GM12878 (cell line): ENCODE measurements at regions not wholly inside any gene's neighbourhood (a gene's known extent, or its start where the extent isn't known, plus 50 kb on each side); places are given as distances from the start of the nearest gene placed in this dataset.

Experiments
- ATAC-seq: fragments of 200-7000 bp; cut with Tn5 transposase; 3 replicates; pipeline ENCODE4 v1.9.1; 2020; ENCODE audit warnings: mild to moderate bottlenecking, moderate library complexity
- BruUV-seq: library from RNA; stranded (reverse); fragments of 400-500 nt; replicated peaks from 2 replicates; lab custom pipeline; 2021; lab: Mats Ljungman, UMichigan
- CTCF ChIA-PET: fragments of 300-600 bp; sonication (Branson Sonifier 250); formaldehyde crosslinking; extraction: SDS; loops from one replicate; lab custom pipeline; 2021; ENCODE audit warnings: inconsistent platforms; lab: Yijun Ruan, JAX
- POLR2A ChIA-PET: fragments of 350-600 bp; formaldehyde crosslinking; extraction: SDS; loops from one replicate; lab custom pipeline; 2021; ENCODE audit warnings: inconsistent platforms; lab: Charles Lee
- RAD21 ChIA-PET: fragments of 300-600 bp; sonication (Branson Sonifier 250); formaldehyde crosslinking; loops from one replicate; lab custom pipeline; 2023; ENCODE audit warnings: antibody characterized with exemption; ENCODE audit not compliant: unreplicated experiment; lab: Charles Lee
- SMC1A ChIA-PET: fragments of 300-600 bp; sonication (Branson Sonifier 250); formaldehyde crosslinking; loops from one replicate; lab custom pipeline; 2023; ENCODE audit not compliant: unreplicated experiment, uncharacterized antibody; lab: Charles Lee
- DNase-seq: peaks from one replicate; pipeline ENCODE4 v3.0.0-alpha.2; 2011; ENCODE audit warnings: low read depth, low spot score
- FAIRE-seq: peaks from 3 replicates; lab custom pipeline; 2011; peaks lifted over from hg19 to GRCh38; lab: Jason Lieb, UNC
- H2AFZ ChIP-seq: 2 replicates; pipeline ENCODE4 v1.6.0; 2011; ENCODE audit warnings: low read depth, low read length, control low read depth; ENCODE audit not compliant: control insufficient read depth
- H3K27ac ChIP-seq: 2 replicates; pipeline ENCODE4 v1.5.1; 2011; ENCODE audit warnings: control low read depth; ENCODE audit not compliant: control insufficient read depth, insufficient read depth
- H3K27me3 ChIP-seq, 2 experiments: replicated peaks in 1 of 2; 2 replicates each; pipeline versions ENCODE4 v1.6.0 to v1.6.1; 2011; ENCODE audit warnings: low read length in 1 of 2; ENCODE audit not compliant: control insufficient read depth in 2 of 2, insufficient read depth in 2 of 2
- H3K36me3 ChIP-seq, 2 experiments: 2 replicates each; pipeline ENCODE4 v1.5.1; 2011; ENCODE audit warnings: low read length in 1 of 2; ENCODE audit not compliant: control insufficient read depth in 2 of 2, insufficient read depth in 2 of 2
- H3K4me1 ChIP-seq: 2 replicates; pipeline ENCODE4 v1.6.1; 2011; ENCODE audit warnings: mild to moderate bottlenecking, low read length, moderate library complexity, mixed read lengths; ENCODE audit not compliant: control insufficient read depth, insufficient read depth
- H3K4me2 ChIP-seq: 2 replicates; pipeline ENCODE4 v1.6.0; 2011; ENCODE audit warnings: control low read depth; ENCODE audit not compliant: control insufficient read depth, insufficient read depth
- H3K4me3 ChIP-seq: fragments of 200-600 bp; sonication (generic); 2 replicates; pipeline ENCODE4 v1.5.1; 2016
- H3K79me2 ChIP-seq: 2 replicates; pipeline ENCODE4 v1.6.0; 2011; ENCODE audit warnings: low read length; ENCODE audit not compliant: control insufficient read depth, insufficient read depth
- H3K9ac ChIP-seq: 2 replicates; pipeline ENCODE4 v1.8.0; 2011; ENCODE audit warnings: low read length, control low read depth, mixed read lengths; ENCODE audit not compliant: control insufficient read depth, insufficient read depth
- H3K9me3 ChIP-seq: replicated peaks from 3 replicates; pipeline ENCODE4 v1.5.1; 2011; ENCODE audit warnings: mild to moderate bottlenecking, low read length; ENCODE audit not compliant: control insufficient read depth, insufficient read depth
- H4K20me1 ChIP-seq: 2 replicates; pipeline ENCODE4 v1.6.0; 2011; ENCODE audit not compliant: control insufficient read depth, insufficient read depth
- BHLHE40 ChIP-seq, 2 experiments: fragments of 450-650 bp in 1 of 2; IDR thresholded peaks; 2 replicates each; pipeline ENCODE4 v1.6.1; 2011 to 2017; ENCODE audit warnings: low read depth in 2 of 2, borderline replicate concordance in 1 of 2, improper control_type of control experiment in 1 of 2, low read length in 1 of 2, mild to moderate bottlenecking in 1 of 2
- CBX5 ChIP-seq: sonication (generic); IDR thresholded peaks from 2 replicates; pipeline ENCODE4 v1.6.1; 2016; ENCODE audit warnings: low read depth, moderate library complexity, mild to moderate bottlenecking, inconsistent platforms
- CREB1 ChIP-seq: IDR thresholded peaks from 2 replicates; pipeline ENCODE4 v1.6.1; 2012; ENCODE audit warnings: low read depth, mild to moderate bottlenecking, inconsistent platforms
- DPF2 ChIP-seq: fragments of 450-650 bp; IDR thresholded peaks from 2 replicates; pipeline ENCODE4 v1.6.1; 2017; ENCODE audit warnings: mild to moderate bottlenecking
- EZH2 ChIP-seq: IDR thresholded peaks from 2 replicates; pipeline ENCODE4 v1.6.1; 2012; ENCODE audit warnings: low read depth, mild to moderate bottlenecking, control low read depth, inconsistent platforms, low read length, borderline replicate concordance; ENCODE audit not compliant: control insufficient read depth
- LARP7 ChIP-seq: fragments of 450-650 bp; IDR thresholded peaks from 2 replicates; pipeline ENCODE4 v1.6.1; 2017; ENCODE audit warnings: mild to moderate bottlenecking
- NFYA ChIP-seq: IDR thresholded peaks from 2 replicates; pipeline ENCODE4 v1.6.1; 2011; ENCODE audit warnings: low read depth, mild to moderate bottlenecking, low read length, improper control_type of control experiment, borderline replicate concordance
- POLR2AphosphoS5 ChIP-seq: IDR thresholded peaks from 2 replicates; pipeline ENCODE4 v1.6.1; 2011; ENCODE audit warnings: mild to moderate bottlenecking, low read length, inconsistent platforms
- POU2F2 ChIP-seq: IDR thresholded peaks from 3 replicates; pipeline ENCODE4 v1.6.1; 2011; ENCODE audit warnings: low read depth, mild to moderate bottlenecking, low read length, borderline replicate concordance
- RAD51 ChIP-seq: fragments of 450-650 bp; IDR thresholded peaks from 2 replicates; pipeline ENCODE4 v1.6.1; 2016; ENCODE audit warnings: moderate library complexity, mild to moderate bottlenecking, inconsistent platforms
- RBBP5 ChIP-seq: fragments of 200-600 bp; sonication (generic); conservative IDR thresholded peaks from 2 replicates; pipeline ENCODE4 v1.6.1; 2016
- SMAD5 ChIP-seq: IDR thresholded peaks from 2 replicates; pipeline ENCODE4 v1.6.1; 2016; ENCODE audit warnings: antibody characterized with exemption, low read depth
- SREBF2 ChIP-seq: IDR thresholded peaks from 2 replicates; pipeline ENCODE4 v1.6.1; 2012; ENCODE audit warnings: mild to moderate bottlenecking, low read length
- SRF ChIP-seq, 2 experiments: IDR thresholded peaks; 2 replicates each; pipeline ENCODE4 v1.6.1; 2011; ENCODE audit warnings: low read depth in 2 of 2, low read length in 2 of 2, mild to moderate bottlenecking in 1 of 2, moderate library complexity in 1 of 2
- STAT1 ChIP-seq: fragments of 450-650 bp; conservative IDR thresholded peaks from 2 replicates; pipeline ENCODE4 v1.6.1; 2014; ENCODE audit warnings: antibody characterized with exemption, mild to moderate bottlenecking
- WRNIP1 ChIP-seq: IDR thresholded peaks from 2 replicates; pipeline ENCODE4 v1.6.1; 2011; ENCODE audit warnings: low read depth, low read length, improper control_type of control experiment, borderline replicate concordance
- YY1 ChIP-seq: IDR thresholded peaks from 2 replicates; pipeline ENCODE4 v1.6.1; 2011; ENCODE audit warnings: low read depth, mild to moderate bottlenecking, low read length
- ZNF207 ChIP-seq: fragments of 450-650 bp; IDR thresholded peaks from 2 replicates; pipeline ENCODE4 v1.6.1; 2014; ENCODE audit warnings: antibody characterized with exemption, mild to moderate bottlenecking, borderline replicate concordance
- ZNF217 ChIP-seq: fragments of 450-650 bp; IDR thresholded peaks from 2 replicates; pipeline ENCODE4 v1.6.1; 2017; ENCODE audit warnings: antibody characterized with exemption, mild to moderate bottlenecking
- WGBS: methylation state at CpG from one replicate; pipeline ENCODE4 v1.1.6; 2016; ENCODE audit warnings: low lambda C conversion rate; ENCODE audit not compliant: insufficient replicate concordance, insufficient coverage; ENCODE audit errors: missing lambda C conversion rate; 5-methylcytosine and 5-hydroxymethylcytosine counted together
- in situ Hi-C: fragments of 300-500 bp; cut with MboI; formaldehyde crosslinking; loops from 9 replicates; pipeline ENCODE4 v1.14.3; 2018; ENCODE audit warnings: mixed read lengths
- intact Hi-C: fragments of 100-400 bp; cut with micrococcal nuclease; formaldehyde crosslinking; loops from one replicate; pipeline ENCODE4 v1.14.2; 2022; ENCODE audit not compliant: unreplicated experiment
- TF ChIP-seq, protein P1 (sequence below): IDR thresholded peaks from 2 replicates; pipeline ENCODE4 v1.6.1; 2011; ENCODE audit warnings: borderline replicate concordance, low read depth, mild to moderate bottlenecking, moderate library complexity, mixed read lengths, low read length; ENCODE audit not compliant: insufficient read depth; ENCODE audit errors: extremely low read length
- TF ChIP-seq, protein P2 (sequence below): fragments of 450-650 bp; IDR thresholded peaks from 2 replicates; pipeline ENCODE4 v1.6.1; 2014; ENCODE audit warnings: mild to moderate bottlenecking
- TF ChIP-seq, protein P3 (sequence below): fragments of 450-650 bp; IDR thresholded peaks from 2 replicates; pipeline ENCODE4 v1.6.1; 2016; ENCODE audit warnings: mild to moderate bottlenecking

DNA sequence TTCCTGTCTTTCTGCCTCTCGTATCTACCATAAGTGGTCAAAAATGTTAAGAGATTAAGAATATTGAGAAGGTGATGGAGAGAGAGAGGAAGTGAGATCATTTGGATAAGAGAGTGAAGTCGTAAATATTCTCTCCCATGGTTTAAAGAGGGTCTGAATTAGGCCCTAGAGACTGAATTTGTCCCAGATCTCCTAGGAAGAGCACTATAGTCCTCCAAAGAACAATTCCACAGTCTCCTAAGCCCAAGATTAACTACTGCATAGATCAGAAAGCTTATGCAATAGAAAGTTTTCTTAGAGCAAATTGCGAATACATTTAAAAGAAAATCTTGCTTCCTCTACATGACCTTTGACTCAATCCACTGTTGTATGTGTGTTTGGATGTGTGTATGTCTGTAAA lies 598.8 kb downstream of the TUSC7 start (continued):
- TF ChIP-seq RAD51 (no peak), SMAD5 (no peak), POLR2AphosphoS5 (no peak), NFYA (no peak), EZH2 (no peak), BHLHE40 (IDR thresholded peaks at IDR 0.05; ENCODE audit: borderline replicate concordance in 1 of 2, low read depth in 2 of 2, low read length in 1 of 2) (no peak), RBBP5 (no peak)
- TF ChIP-seq, protein P1, sequence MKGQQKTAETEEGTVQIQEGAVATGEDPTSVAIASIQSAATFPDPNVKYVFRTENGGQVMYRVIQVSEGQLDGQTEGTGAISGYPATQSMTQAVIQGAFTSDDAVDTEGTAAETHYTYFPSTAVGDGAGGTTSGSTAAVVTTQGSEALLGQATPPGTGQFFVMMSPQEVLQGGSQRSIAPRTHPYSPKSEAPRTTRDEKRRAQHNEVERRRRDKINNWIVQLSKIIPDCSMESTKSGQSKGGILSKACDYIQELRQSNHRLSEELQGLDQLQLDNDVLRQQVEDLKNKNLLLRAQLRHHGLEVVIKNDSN: no peak

DNA sequence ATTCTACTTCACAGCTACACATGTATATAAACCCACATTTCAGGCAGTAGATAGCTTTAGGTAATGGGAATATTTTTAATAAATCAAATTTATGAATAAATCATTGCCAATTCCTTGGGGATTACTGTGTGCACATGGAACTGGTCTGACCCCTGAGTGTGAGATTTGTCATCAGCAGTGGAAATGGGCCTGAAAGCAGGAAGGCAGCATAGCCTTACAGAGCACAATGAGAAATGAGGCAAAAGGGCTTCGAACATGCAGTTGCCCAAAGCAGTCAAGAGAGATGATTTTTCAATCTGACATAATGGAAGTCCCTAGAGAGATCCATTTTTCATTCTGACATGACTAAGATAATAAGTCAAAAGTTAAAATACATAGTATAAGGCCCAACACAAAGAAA lies 599.2 kb downstream of the TUSC7 start:
- BruUV-seq: no TSS peak
- no peak for FAIRE-seq
- Histone ChIP-seq H3K4me3 (no peak overlapping the region), H3K4me1 (no peaks in the 10 kb centered on the region), H3K27ac (no peak overlapping the region), H3K4me2 (no peak overlapping the region), H3K9ac (no peak overlapping the region), H2AFZ (no peak overlapping the region), H3K27me3 (no peaks in the 10 kb centered on the region; a peak in 1 of 4 replicates), H3K79me2 (no peaks in the 10 kb centered on the region), H3K9me3 (no peaks in the 10 kb centered on the region), H3K36me3 (no peaks in the 10 kb centered on the region), H4K20me1 (no peaks in the 10 kb centered on the region)
- in situ Hi-C loops: no loop called here
- ATAC-seq: no peak
- ChIA-PET RAD21 (no interaction called here), CTCF (interaction anchor here (1.0 kb wide), 1 partner anchor 30 kb away, joined by 4 read pairs; no protein-coding TSS in a partner anchor), SMC1A (interaction anchor here (0.6 to 1.0 kb wide), 2 partner anchors 31 to 597 kb away, joined by 3 read pairs; no protein-coding TSS in a partner anchor), POLR2A (no interaction called here)
- 0% methylated on average over 1 of the region's 1 CpG for WGBS
- intact Hi-C loops: no loop called here
- DNase-seq: no peak
- TF ChIP-seq STAT1 (no peak), SREBF2 (no peak), ZNF217 (no peak), WRNIP1 (no peak), SMAD5 (no peak), SRF (IDR thresholded peaks at IDR 0.05; ENCODE audit: low read depth in 2 of 2, low read length in 2 of 2) (no peak), CREB1 (no peak), YY1 (no peak), POU2F2 (no peak), LARP7 (no peak), ZNF207 (no peak), DPF2 (no peak), CBX5 (no peak)
- TF ChIP-seq, protein P2, sequence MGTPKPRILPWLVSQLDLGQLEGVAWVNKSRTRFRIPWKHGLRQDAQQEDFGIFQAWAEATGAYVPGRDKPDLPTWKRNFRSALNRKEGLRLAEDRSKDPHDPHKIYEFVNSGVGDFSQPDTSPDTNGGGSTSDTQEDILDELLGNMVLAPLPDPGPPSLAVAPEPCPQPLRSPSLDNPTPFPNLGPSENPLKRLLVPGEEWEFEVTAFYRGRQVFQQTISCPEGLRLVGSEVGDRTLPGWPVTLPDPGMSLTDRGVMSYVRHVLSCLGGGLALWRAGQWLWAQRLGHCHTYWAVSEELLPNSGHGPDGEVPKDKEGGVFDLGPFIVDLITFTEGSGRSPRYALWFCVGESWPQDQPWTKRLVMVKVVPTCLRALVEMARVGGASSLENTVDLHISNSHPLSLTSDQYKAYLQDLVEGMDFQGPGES: no peak
- TF ChIP-seq, protein P3, sequence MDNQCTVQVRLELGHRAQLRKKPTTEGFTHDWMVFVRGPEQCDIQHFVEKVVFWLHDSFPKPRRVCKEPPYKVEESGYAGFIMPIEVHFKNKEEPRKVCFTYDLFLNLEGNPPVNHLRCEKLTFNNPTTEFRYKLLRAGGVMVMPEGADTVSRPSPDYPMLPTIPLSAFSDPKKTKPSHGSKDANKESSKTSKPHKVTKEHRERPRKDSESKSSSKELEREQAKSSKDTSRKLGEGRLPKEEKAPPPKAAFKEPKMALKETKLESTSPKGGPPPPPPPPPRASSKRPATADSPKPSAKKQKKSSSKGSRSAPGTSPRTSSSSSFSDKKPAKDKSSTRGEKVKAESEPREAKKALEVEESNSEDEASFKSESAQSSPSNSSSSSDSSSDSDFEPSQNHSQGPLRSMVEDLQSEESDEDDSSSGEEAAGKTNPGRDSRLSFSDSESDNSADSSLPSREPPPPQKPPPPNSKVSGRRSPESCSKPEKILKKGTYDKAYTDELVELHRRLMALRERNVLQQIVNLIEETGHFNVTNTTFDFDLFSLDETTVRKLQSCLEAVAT: no peak
- TF ChIP-seq, protein P1: no peak
